ENCODE measurements at regions not wholly inside any gene's neighbourhood (a gene's known extent, or its start where the extent isn't known, plus 50 kb on each side); places are given as distances from the start of the nearest gene placed in this dataset.

- Mint-ChIP-seq H3K4me1 (peaks cover 0 to 3% (median 1%) of the 10 kb centered on the region in 4 donors), H3K9me3 (no peaks in the 10 kb centered on the region), H3K36me3 (no peaks in the 10 kb centered on the region), H3K27me3 (peaks cover 7% of the 10 kb centered on the region), H3K27ac (no peak overlapping the region), H3K4me3 (no peak overlapping the region)
- ATAC-seq (ENCODE audit: low read depth in 2 of 2): no peak
- Histone ChIP-seq H3K27ac (ENCODE audit: insufficient read depth, low read length, poor library complexity, severe bottlenecking) (no peak overlapping the region), H3K9me3 (ENCODE audit: control insufficient read depth in 2 of 2, low read length in 2 of 2) (no peaks in the 10 kb centered on the region), H3K27me3 (ENCODE audit: control insufficient read depth, insufficient read depth, low read length) (no peaks in the 10 kb centered on the region), H3K4me3 (ENCODE audit: low read depth, low read length) (no peak overlapping the region), H3K36me3 (ENCODE audit: control insufficient read depth, insufficient read depth, low read length) (no peaks in the 10 kb centered on the region), H3K4me1 (ENCODE audit: control insufficient read depth, insufficient read depth, low read length, poor library complexity, severe bottlenecking) (no peaks in the 10 kb centered on the region)
- DNase-seq: no peak
Measured at GRCh38 chr6:134503585-134504281, 185.8 kb upstream of the SGK1 start.

DNA sequence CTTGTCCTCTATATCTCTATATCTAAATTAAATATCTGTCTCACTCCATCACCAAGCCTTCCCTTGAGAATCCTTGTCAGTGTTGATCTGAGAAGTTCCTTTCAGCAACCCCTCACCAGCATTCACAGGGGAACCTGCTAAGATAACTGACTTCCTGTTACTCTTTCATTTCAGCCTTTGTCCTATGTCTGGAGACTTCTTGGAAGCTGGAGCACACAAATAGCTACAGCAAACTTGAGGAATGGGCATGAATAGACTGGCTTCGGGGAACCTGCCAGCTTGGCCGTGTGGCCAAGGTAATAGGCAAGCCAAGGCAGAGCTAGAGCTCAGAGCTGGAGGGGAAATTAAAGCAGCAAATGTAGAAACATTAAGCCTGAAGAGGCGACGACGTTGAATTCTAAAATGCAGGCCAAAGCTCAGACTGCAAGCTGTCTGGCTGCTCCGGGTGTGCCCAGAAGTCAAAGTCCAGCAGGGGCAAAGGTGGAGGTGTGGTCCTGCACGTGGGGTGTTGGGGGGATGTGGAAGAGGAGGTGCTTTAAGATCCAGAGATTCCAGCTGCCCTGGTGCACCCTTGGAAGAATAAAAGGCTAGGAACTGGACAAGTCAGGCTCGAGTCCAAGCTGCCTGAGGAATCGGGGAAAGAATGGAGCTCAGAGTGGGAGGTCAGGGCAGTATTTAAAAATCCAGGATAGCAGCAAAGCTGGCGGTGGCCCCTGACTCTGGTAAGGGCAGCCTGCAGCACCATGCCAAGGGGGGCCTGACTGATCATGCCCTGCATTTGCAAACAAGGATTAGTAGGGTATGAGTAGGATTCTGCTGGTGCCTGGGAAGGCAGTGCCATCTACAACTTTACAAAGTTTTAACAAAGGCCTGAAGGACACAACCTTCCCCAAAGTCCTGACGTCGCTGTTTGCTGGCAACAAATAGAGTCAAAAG, 185.0 kb upstream of the SGK1 start:
- Mint-ChIP-seq H3K27me3 (peaks cover 10% of the 10 kb centered on the region), H3K36me3 (no peaks in the 10 kb centered on the region), H3K4me1 (peaks cover 0 to 3% (median 1%) of the 10 kb centered on the region in 4 donors), H3K4me3 (no peak overlapping the region), H3K27ac (peak overlapping the region in 1 of 3 donors; percentile 49), H3K9me3 (no peaks in the 10 kb centered on the region)
- no peak for DNase-seq
- Histone ChIP-seq H3K27ac (ENCODE audit: insufficient read depth, low read length, poor library complexity, severe bottlenecking) (no peak overlapping the region), H3K4me3 (ENCODE audit: low read depth, low read length) (no peak overlapping the region), H3K27me3 (ENCODE audit: control insufficient read depth, insufficient read depth, low read length) (no peaks in the 10 kb centered on the region), H3K4me1 (ENCODE audit: control insufficient read depth, insufficient read depth, low read length, poor library complexity, severe bottlenecking) (no peaks in the 10 kb centered on the region), H3K36me3 (ENCODE audit: control insufficient read depth, insufficient read depth, low read length) (no peaks in the 10 kb centered on the region), H3K9me3 (ENCODE audit: control insufficient read depth in 2 of 2, low read length in 2 of 2) (no peaks in the 10 kb centered on the region)
- ATAC-seq (ENCODE audit: low read depth in 2 of 2): no peak

DNA sequence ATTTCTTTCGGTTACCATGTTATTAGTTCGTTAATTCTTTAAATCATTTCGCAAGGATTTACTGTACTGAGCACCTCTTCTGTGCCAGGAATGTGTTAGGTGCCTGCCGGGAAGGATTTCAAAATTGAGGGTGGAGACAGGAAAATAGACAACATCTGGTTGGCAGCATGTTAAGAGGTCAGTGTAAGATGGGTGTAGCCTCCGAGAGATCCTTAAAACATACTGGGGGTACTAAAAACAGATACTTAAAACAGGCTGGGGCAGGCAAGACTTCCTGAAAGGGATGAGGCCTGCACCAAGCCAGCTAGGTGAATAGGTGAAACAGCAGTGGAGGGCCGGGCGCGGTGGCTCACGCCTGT, 178.0 kb upstream of the SGK1 start:
- no peaks in the 10 kb centered on the region for H3K9me3 ChIP-seq (ENCODE audit: control insufficient read depth in 2 of 2, low read length in 2 of 2)
- no peak overlapping the region for H3K4me3 ChIP-seq (ENCODE audit: low read depth, low read length)
- DNase-seq (no peak), ATAC-seq (ENCODE audit: low read depth in 2 of 2) (no peak)
- no peak overlapping the region for H3K27ac ChIP-seq (ENCODE audit: insufficient read depth, low read length, poor library complexity, severe bottlenecking)
- Mint-ChIP-seq H3K9me3 (no peaks in the 10 kb centered on the region), H3K4me1 (no peaks in the 10 kb centered on the region), H3K27me3 (peaks cover 18% of the 10 kb centered on the region), H3K4me3 (no peak overlapping the region), H3K36me3 (no peaks in the 10 kb centered on the region), H3K27ac (no peak overlapping the region)
- no peaks in the 10 kb centered on the region for H3K4me1 ChIP-seq (ENCODE audit: control insufficient read depth, insufficient read depth, low read length, poor library complexity, severe bottlenecking)
- no peaks in the 10 kb centered on the region for H3K27me3 ChIP-seq (ENCODE audit: control insufficient read depth, insufficient read depth, low read length)
- H3K36me3 ChIP-seq (ENCODE audit: control insufficient read depth, insufficient read depth, low read length): no peaks in the 10 kb centered on the region

- H3K4me1 Mint-ChIP-seq: no peaks in the 10 kb centered on the region
- no peaks in the 10 kb centered on the region for H3K36me3 Mint-ChIP-seq
Measured at GRCh38 chr6:134495203-134495889, 177.4 kb upstream of the SGK1 start.

DNA sequence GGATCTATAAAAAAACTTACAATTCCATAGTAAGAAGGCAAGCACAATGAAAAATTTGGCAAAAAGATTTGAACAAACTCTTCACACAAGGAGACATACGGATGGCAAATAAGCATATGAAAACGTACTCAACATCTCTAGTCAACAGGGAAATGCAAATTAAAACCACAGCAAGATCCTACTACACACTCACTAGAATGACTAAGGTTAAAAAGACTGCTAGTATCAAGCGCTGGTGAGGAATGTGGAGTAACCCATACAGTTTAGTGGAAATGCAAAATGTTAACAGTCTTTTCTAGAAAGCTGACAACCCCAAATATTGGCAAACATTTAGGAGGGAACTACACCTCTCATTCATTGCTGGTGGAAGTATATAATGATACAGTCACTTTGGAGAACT, 175.9 kb upstream of the SGK1 start:
- Mint-ChIP-seq H3K4me1 (no peaks in the 10 kb centered on the region), H3K27ac (no peak overlapping the region), H3K36me3 (no peaks in the 10 kb centered on the region), H3K9me3 (no peaks in the 10 kb centered on the region), H3K4me3 (no peak overlapping the region), H3K27me3 (peaks cover 18% of the 10 kb centered on the region)
- Histone ChIP-seq H3K27ac (ENCODE audit: insufficient read depth, low read length, poor library complexity, severe bottlenecking) (no peak overlapping the region), H3K9me3 (ENCODE audit: control insufficient read depth in 2 of 2, low read length in 2 of 2) (no peaks in the 10 kb centered on the region), H3K36me3 (ENCODE audit: control insufficient read depth, insufficient read depth, low read length) (no peaks in the 10 kb centered on the region), H3K27me3 (ENCODE audit: control insufficient read depth, insufficient read depth, low read length) (no peaks in the 10 kb centered on the region), H3K4me3 (ENCODE audit: low read depth, low read length) (no peak overlapping the region), H3K4me1 (ENCODE audit: control insufficient read depth, insufficient read depth, low read length, poor library complexity, severe bottlenecking) (no peaks in the 10 kb centered on the region)
- ATAC-seq (ENCODE audit: low read depth in 2 of 2): no peak
- no peak for DNase-seq

More at GRCh38 chr6:134495203-134495889, 177.4 kb upstream of the SGK1 start:
- Histone ChIP-seq H3K36me3 (ENCODE audit: control insufficient read depth, insufficient read depth, low read length) (no peaks in the 10 kb centered on the region), H3K4me3 (ENCODE audit: low read depth, low read length) (no peak overlapping the region), H3K27me3 (ENCODE audit: control insufficient read depth, insufficient read depth, low read length) (no peaks in the 10 kb centered on the region), H3K27ac (ENCODE audit: insufficient read depth, low read length, poor library complexity, severe bottlenecking) (no peak overlapping the region), H3K9me3 (ENCODE audit: control insufficient read depth in 2 of 2, low read length in 2 of 2) (no peaks in the 10 kb centered on the region), H3K4me1 (ENCODE audit: control insufficient read depth, insufficient read depth, low read length, poor library complexity, severe bottlenecking) (no peaks in the 10 kb centered on the region)
- no peak overlapping the region for H3K4me3 Mint-ChIP-seq
- H3K9me3 Mint-ChIP-seq: no peaks in the 10 kb centered on the region
- no peak for DNase-seq
- ATAC-seq (ENCODE audit: low read depth in 2 of 2): no peak
- peaks cover 18% of the 10 kb centered on the region for H3K27me3 Mint-ChIP-seq
- no peak overlapping the region for H3K27ac Mint-ChIP-seq

DNA sequence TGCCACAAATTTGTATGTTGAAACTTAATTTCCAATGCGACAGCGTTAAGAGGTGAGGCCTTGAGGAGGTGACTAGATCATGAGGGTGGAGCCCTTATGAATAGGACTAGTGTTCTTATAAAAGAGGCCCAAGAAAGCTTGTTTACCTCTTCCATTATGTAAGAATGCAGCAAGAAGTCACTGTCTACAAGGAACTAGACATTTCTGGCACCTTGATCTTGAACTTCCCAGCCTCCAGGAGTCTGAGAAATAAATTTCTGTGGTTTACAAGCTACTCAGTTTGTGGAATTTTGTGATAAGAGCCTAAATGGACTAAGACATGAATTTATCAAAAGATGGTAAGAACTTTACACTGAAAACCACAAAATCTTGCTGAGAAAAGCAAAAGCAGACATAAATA, 173.6 kb upstream of the SGK1 start:
- H3K27ac Mint-ChIP-seq: no peak overlapping the region
- no peaks in the 10 kb centered on the region for H3K36me3 Mint-ChIP-seq
- H3K4me3 Mint-ChIP-seq: no peak overlapping the region

DNA sequence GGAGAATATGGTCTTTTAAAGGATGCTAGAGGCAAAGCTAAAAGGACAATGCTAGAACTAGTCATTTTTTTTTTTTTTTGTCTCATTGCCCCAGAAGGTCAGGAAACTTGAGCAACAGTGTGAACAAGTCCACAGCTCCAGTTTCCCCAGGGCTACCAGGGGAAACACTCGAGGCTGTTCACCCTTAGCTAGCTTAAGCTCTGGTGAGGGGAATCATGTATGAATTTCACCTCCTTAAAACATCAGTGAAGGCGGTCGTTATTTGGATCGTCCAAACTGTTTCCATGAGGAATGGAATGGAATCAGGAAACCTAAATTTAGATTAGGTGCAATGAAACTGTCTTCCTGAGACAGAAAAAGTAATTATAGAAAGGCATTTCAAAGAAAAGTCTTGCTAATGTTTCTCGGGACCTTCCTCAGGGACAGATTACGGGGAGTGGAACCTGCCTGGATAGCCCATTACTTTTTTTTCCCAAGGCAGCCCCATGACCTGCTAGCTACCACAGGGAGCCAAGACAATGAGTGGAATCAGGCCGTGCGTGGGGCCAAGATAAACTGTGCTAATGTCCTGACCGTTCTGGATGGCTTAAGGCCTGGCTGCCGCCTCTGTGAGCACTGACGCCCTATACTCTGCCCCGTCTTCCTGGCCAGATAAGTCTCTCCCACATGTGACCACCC, 164.8 kb upstream of the SGK1 start:
- Mint-ChIP-seq H3K9me3 (peaks cover 0 to 3% (median 2%) of the 10 kb centered on the region in 7 donors), H3K27me3 (peaks cover 5% of the 10 kb centered on the region)
- DNase-seq: no peak

More for the DNA sequence above, 173.6 kb upstream of the SGK1 start:
- H3K27me3 Mint-ChIP-seq: peaks cover 8% of the 10 kb centered on the region
- peaks cover 0 to 3% (median 0%) of the 10 kb centered on the region in 7 donors for H3K9me3 Mint-ChIP-seq
- Histone ChIP-seq H3K4me1 (ENCODE audit: control insufficient read depth, insufficient read depth, low read length, poor library complexity, severe bottlenecking) (no peaks in the 10 kb centered on the region), H3K4me3 (ENCODE audit: low read depth, low read length) (no peak overlapping the region), H3K9me3 (ENCODE audit: control insufficient read depth in 2 of 2, low read length in 2 of 2) (no peaks in the 10 kb centered on the region), H3K27me3 (ENCODE audit: control insufficient read depth, insufficient read depth, low read length) (no peaks in the 10 kb centered on the region), H3K36me3 (ENCODE audit: control insufficient read depth, insufficient read depth, low read length) (no peaks in the 10 kb centered on the region), H3K27ac (ENCODE audit: insufficient read depth, low read length, poor library complexity, severe bottlenecking) (no peak overlapping the region)
- ATAC-seq (ENCODE audit: low read depth in 2 of 2): no peak
- H3K4me1 Mint-ChIP-seq: no peaks in the 10 kb centered on the region
- DNase-seq: no peak

More for the DNA sequence above, 164.8 kb upstream of the SGK1 start:
- Mint-ChIP-seq H3K36me3 (no peaks in the 10 kb centered on the region), H3K27ac (no peak overlapping the region), H3K4me1 (peaks cover 0 to 5% (median 1%) of the 10 kb centered on the region in 4 donors), H3K4me3 (no peak overlapping the region)
- no peak overlapping the region for H3K4me3 ChIP-seq (ENCODE audit: low read depth, low read length)
- H3K27ac ChIP-seq (ENCODE audit: insufficient read depth, low read length, poor library complexity, severe bottlenecking): no peak overlapping the region
- no peak for ATAC-seq (ENCODE audit: low read depth in 2 of 2)
- no peaks in the 10 kb centered on the region for H3K4me1 ChIP-seq (ENCODE audit: control insufficient read depth, insufficient read depth, low read length, poor library complexity, severe bottlenecking)
- H3K9me3 ChIP-seq (ENCODE audit: control insufficient read depth in 2 of 2, low read length in 2 of 2): no peaks in the 10 kb centered on the region
- no peaks in the 10 kb centered on the region for H3K36me3 ChIP-seq (ENCODE audit: control insufficient read depth, insufficient read depth, low read length)
- no peaks in the 10 kb centered on the region for H3K27me3 ChIP-seq (ENCODE audit: control insufficient read depth, insufficient read depth, low read length)

Measured in CD4-positive, CD25-positive, alpha-beta regulatory T cell (primary cell).